Activated naive CD4-positive, alpha-beta T cell treated with anti-CD3 and anti-CD28 coated beads for 36 hours (primary cell): ENCODE measurements at regions not wholly inside any gene's neighbourhood (a gene's known extent, or its start where the extent isn't known, plus 50 kb on each side); places are given as distances from the start of the nearest gene placed in this dataset.
A peak's percentile ranks its signal among the peaks of the same experiment; 100 is the strongest.

ENCODE experiments used
- CTCF ChIA-PET: fragments of 350-600 bp; sonication (Branson Sonifier 250); formaldehyde crosslinking; loops from one replicate; lab custom pipeline; 2021; ENCODE audit warnings: antibody characterized with exemption; lab: Charles Lee
- DNase-seq: peaks from one replicate; pipeline ENCODE4 v3.0.0-alpha.2; 2020
- H3K27ac Mint-ChIP-seq: one replicate; pipeline ENCODE4 v1.8.0; 2021; ENCODE audit warnings: mild to moderate bottlenecking, mixed read lengths
- H3K27me3 Mint-ChIP-seq: one replicate; pipeline ENCODE4 v1.8.0; 2021; ENCODE audit warnings: low read depth, mixed read lengths
- H3K36me3 Mint-ChIP-seq: one replicate; pipeline ENCODE4 v1.8.0; 2021; ENCODE audit warnings: low read depth, mixed read lengths
- H3K4me1 Mint-ChIP-seq: one replicate; pipeline ENCODE4 v1.8.0; 2021; ENCODE audit warnings: low read depth, mixed read lengths
- H3K4me3 Mint-ChIP-seq: one replicate; pipeline ENCODE4 v1.8.0; 2021; ENCODE audit warnings: mild to moderate bottlenecking, moderate library complexity, mixed read lengths
- H3K9me3 Mint-ChIP-seq: one replicate; pipeline ENCODE4 v1.8.0; 2021; ENCODE audit warnings: mixed read lengths
- intact Hi-C: fragments of 100-400 bp; cut with micrococcal nuclease; formaldehyde crosslinking; loops from one replicate; pipeline ENCODE4 v1.15.1; 2023

GRCh38 chr9:109937861-109938453 lies 158.0 kb downstream of the PALM2AKAP2 start:
- H3K4me3 Mint-ChIP-seq, result no peak overlapping the region
- no peak for DNase-seq
- H3K27ac Mint-ChIP-seq, result peak overlapping the region; percentile 71
- H3K9me3 Mint-ChIP-seq, result no peaks in the 10 kb centered on the region
- H3K27me3 Mint-ChIP-seq, result peaks cover 2% of the 10 kb centered on the region
- intact Hi-C loops, result loop anchor here (1.0 kb wide), 4 partner anchors 12 to 110 kb away; no protein-coding TSS in a partner anchor
- H3K4me1 Mint-ChIP-seq, result peaks cover 42% of the 10 kb centered on the region
- H3K36me3 Mint-ChIP-seq, result peaks cover 2% of the 10 kb centered on the region
- CTCF ChIA-PET, result interaction anchor here (0.8 to 0.9 kb wide), 2 partner anchors 29 to 214 kb away, joined by 3 to 5 read pairs; no protein-coding TSS in a partner anchor

- H3K27ac Mint-ChIP-seq, result no peak overlapping the region
- no peak for DNase-seq
- peaks cover 32% of the 10 kb centered on the region for H3K4me1 Mint-ChIP-seq
- H3K36me3 Mint-ChIP-seq, result no peaks in the 10 kb centered on the region
- peaks cover 6% of the 10 kb centered on the region for H3K27me3 Mint-ChIP-seq
- CTCF ChIA-PET, result no interaction called here
- intact Hi-C loops, result no loop called here
- H3K4me3 Mint-ChIP-seq, result no peak overlapping the region
- no peaks in the 10 kb centered on the region for H3K9me3 Mint-ChIP-seq
Observed at GRCh38 chr9:109939698-109940342, 159.8 kb downstream of the PALM2AKAP2 start.

GRCh38 chr9:109940561-109940960 lies 160.6 kb downstream of the PALM2AKAP2 start:
- no peak overlapping the region for H3K27ac Mint-ChIP-seq
- CTCF ChIA-PET, result no interaction called here
- H3K4me3 Mint-ChIP-seq, result no peak overlapping the region
- intact Hi-C loops, result no loop called here
- H3K4me1 Mint-ChIP-seq, result peaks cover 25% of the 10 kb centered on the region
- DNase-seq, result no peak
- H3K36me3 Mint-ChIP-seq, result no peaks in the 10 kb centered on the region
- peaks cover 6% of the 10 kb centered on the region for H3K27me3 Mint-ChIP-seq
- no peaks in the 10 kb centered on the region for H3K9me3 Mint-ChIP-seq

GRCh38 chr9:109941771-109942170 lies 161.8 kb downstream of the PALM2AKAP2 start:
- Mint-ChIP-seq H3K4me3 (no peak overlapping the region), H3K9me3 (no peaks in the 10 kb centered on the region), H3K27me3 (peaks cover 6% of the 10 kb centered on the region), H3K4me1 (peaks cover 15% of the 10 kb centered on the region), H3K36me3 (no peaks in the 10 kb centered on the region), H3K27ac (no peak overlapping the region)
- DNase-seq, result no peak
- CTCF ChIA-PET, result no interaction called here
- intact Hi-C loops, result no loop called here

GRCh38 chr9:109945573-109945972 lies 165.6 kb downstream of the PALM2AKAP2 start:
- no peak overlapping the region for H3K4me3 Mint-ChIP-seq
- peaks cover 6% of the 10 kb centered on the region for H3K27me3 Mint-ChIP-seq
- H3K36me3 Mint-ChIP-seq, result peaks cover 2% of the 10 kb centered on the region

GRCh38 chr9:109948453-109948852 lies 168.5 kb downstream of the PALM2AKAP2 start:
- intact Hi-C loops, result no loop called here

More at GRCh38 chr9:109945573-109945972, 165.6 kb downstream of the PALM2AKAP2 start:
- CTCF ChIA-PET, result no interaction called here
- H3K9me3 Mint-ChIP-seq, result no peaks in the 10 kb centered on the region
- peaks cover 8% of the 10 kb centered on the region for H3K4me1 Mint-ChIP-seq
- DNase-seq, result no peak
- H3K27ac Mint-ChIP-seq, result no peak overlapping the region
- intact Hi-C loops, result no loop called here

GRCh38 chr9:109950710-109951443 lies 170.9 kb downstream of the PALM2AKAP2 start:
- CTCF ChIA-PET, result interaction anchor here (0.6 to 1.8 kb wide), 6 partner anchors 8 to 107 kb away, joined by 3 to 5 read pairs (median 4); no protein-coding TSS in a partner anchor
- H3K36me3 Mint-ChIP-seq, result peaks cover 2% of the 10 kb centered on the region
- DNase-seq, result peak; percentile 58
- no peaks in the 10 kb centered on the region for H3K9me3 Mint-ChIP-seq
- H3K27ac Mint-ChIP-seq, result peak overlapping the region; percentile 67
- H3K27me3 Mint-ChIP-seq, result no peaks in the 10 kb centered on the region
- intact Hi-C loops, result loop anchor here (1.0 kb wide), 5 partner anchors 13 to 197 kb away; no protein-coding TSS in a partner anchor
- peaks cover 23% of the 10 kb centered on the region for H3K4me1 Mint-ChIP-seq
- H3K4me3 Mint-ChIP-seq, result no peak overlapping the region

More at GRCh38 chr9:109948453-109948852, 168.5 kb downstream of the PALM2AKAP2 start:
- Mint-ChIP-seq H3K4me1 (peaks cover 24% of the 10 kb centered on the region), H3K27ac (no peak overlapping the region), H3K4me3 (no peak overlapping the region), H3K27me3 (peaks cover 2% of the 10 kb centered on the region), H3K36me3 (peaks cover 2% of the 10 kb centered on the region), H3K9me3 (no peaks in the 10 kb centered on the region)
- CTCF ChIA-PET, result interaction anchor here (1.4 kb wide), 1 partner anchor 12 kb away, joined by 4 read pairs; no protein-coding TSS in a partner anchor
- no peak for DNase-seq

- H3K27me3 Mint-ChIP-seq, result no peaks in the 10 kb centered on the region
Observed at GRCh38 chr9:109953300-109953699, 173.3 kb downstream of the PALM2AKAP2 start.

GRCh38 chr9:109953813-109954497 lies 174.0 kb downstream of the PALM2AKAP2 start:
- Mint-ChIP-seq H3K9me3 (no peaks in the 10 kb centered on the region), H3K4me1 (peaks cover 35% of the 10 kb centered on the region), H3K27ac (no peak overlapping the region), H3K27me3 (no peaks in the 10 kb centered on the region), H3K36me3 (peaks cover 2% of the 10 kb centered on the region), H3K4me3 (no peak overlapping the region)
- intact Hi-C loops, result no loop called here
- CTCF ChIA-PET, result no interaction called here
- no peak for DNase-seq

More at GRCh38 chr9:109953300-109953699, 173.3 kb downstream of the PALM2AKAP2 start:
- intact Hi-C loops, result no loop called here
- CTCF ChIA-PET, result interaction anchor here (0.7 kb wide), 1 partner anchor 15 kb away, joined by 3 read pairs; no protein-coding TSS in a partner anchor
- peaks cover 35% of the 10 kb centered on the region for H3K4me1 Mint-ChIP-seq
- no peaks in the 10 kb centered on the region for H3K9me3 Mint-ChIP-seq
- H3K36me3 Mint-ChIP-seq, result peaks cover 2% of the 10 kb centered on the region
- no peak overlapping the region for H3K4me3 Mint-ChIP-seq
- no peak overlapping the region for H3K27ac Mint-ChIP-seq
- no peak for DNase-seq

- no peak for DNase-seq
- H3K27ac Mint-ChIP-seq, result no peak overlapping the region
- intact Hi-C loops, result no loop called here
- H3K4me1 Mint-ChIP-seq, result peaks cover 27% of the 10 kb centered on the region
- H3K36me3 Mint-ChIP-seq, result no peaks in the 10 kb centered on the region
- H3K27me3 Mint-ChIP-seq, result no peaks in the 10 kb centered on the region
- H3K4me3 Mint-ChIP-seq, result no peak overlapping the region
- no peaks in the 10 kb centered on the region for H3K9me3 Mint-ChIP-seq
- CTCF ChIA-PET, result interaction anchor here (0.9 to 1.7 kb wide), 3 partner anchors 14 to 54 kb away, joined by 3 to 9 read pairs (median 5); no protein-coding TSS in a partner anchor
Observed at GRCh38 chr9:109956717-109957440, 176.9 kb downstream of the PALM2AKAP2 start.

- H3K36me3 Mint-ChIP-seq, result no peaks in the 10 kb centered on the region
- H3K4me1 Mint-ChIP-seq, result peaks cover 33% of the 10 kb centered on the region
- no peak for DNase-seq
- intact Hi-C loops, result no loop called here
- no peaks in the 10 kb centered on the region for H3K27me3 Mint-ChIP-seq
- H3K4me3 Mint-ChIP-seq, result no peak overlapping the region
- CTCF ChIA-PET, result interaction anchor here (1.0 to 1.1 kb wide), 2 partner anchors 9 to 56 kb away, joined by 3 read pairs; no protein-coding TSS in a partner anchor
- H3K27ac Mint-ChIP-seq, result no peak overlapping the region
- H3K9me3 Mint-ChIP-seq, result no peaks in the 10 kb centered on the region
Observed at GRCh38 chr9:109959679-109960078, 179.7 kb downstream of the PALM2AKAP2 start.
